ENCODE measurements at regions not wholly inside any gene's neighbourhood (a gene's known extent, or its start where the extent isn't known, plus 50 kb on each side); places are given as distances from the start of the nearest gene placed in this dataset.

GRCh38 chr5:122629121-122629677 is 145.7 kb upstream of the SNX2 start:
- DNase-seq: no peak
- TF ChIP-seq POLR2A (IDR thresholded peaks at IDR 0.05) (no peak), CTCF (IDR thresholded peaks at IDR 0.05) (no peak)
- Histone ChIP-seq H3K9me3 (no peaks in the 10 kb centered on the region), H3K4me1 (no peaks in the 10 kb centered on the region), H3K27ac (no peak overlapping the region), H3K36me3 (no peaks in the 10 kb centered on the region), H3K27me3 (no peaks in the 10 kb centered on the region), H3K4me3 (no peak overlapping the region)

GRCh38 chr5:122638581-122638980 is 136.3 kb upstream of the SNX2 start:
- DNase-seq: no peak
- TF ChIP-seq CTCF (IDR thresholded peaks at IDR 0.05) (no peak), POLR2A (IDR thresholded peaks at IDR 0.05) (no peak)
- H3K9me3 ChIP-seq: no peaks in the 10 kb centered on the region
- H3K4me3 ChIP-seq: no peak overlapping the region
- no peaks in the 10 kb centered on the region for H3K36me3 ChIP-seq
- no peaks in the 10 kb centered on the region for H3K27me3 ChIP-seq
- no peaks in the 10 kb centered on the region for H3K4me1 ChIP-seq
- H3K27ac ChIP-seq: no peak overlapping the region

GRCh38 chr5:122639033-122639432 is 135.8 kb upstream of the SNX2 start:
- Histone ChIP-seq H3K27me3 (no peaks in the 10 kb centered on the region), H3K9me3 (no peaks in the 10 kb centered on the region), H3K27ac (no peak overlapping the region), H3K4me1 (no peaks in the 10 kb centered on the region), H3K4me3 (no peak overlapping the region), H3K36me3 (no peaks in the 10 kb centered on the region)
- no peak for DNase-seq
- no peak for TF ChIP-seq CTCF (IDR thresholded peaks at IDR 0.05)

- H3K9me3 ChIP-seq: no peaks in the 10 kb centered on the region
- no peak for DNase-seq
- no peaks in the 10 kb centered on the region for H3K4me1 ChIP-seq
- H3K4me3 ChIP-seq: no peak overlapping the region
- no peaks in the 10 kb centered on the region for H3K36me3 ChIP-seq
- no peaks in the 10 kb centered on the region for H3K27me3 ChIP-seq
- no peak overlapping the region for H3K27ac ChIP-seq
- TF ChIP-seq POLR2A (IDR thresholded peaks at IDR 0.05) (no peak), CTCF (IDR thresholded peaks at IDR 0.05) (no peak)
These were observed 135.0 kb upstream of the SNX2 start for GRCh38 chr5:122639864-122640263.

GRCh38 chr5:122649080-122649479 is 125.8 kb upstream of the SNX2 start:
- H3K36me3 ChIP-seq: no peaks in the 10 kb centered on the region
- TF ChIP-seq CTCF (IDR thresholded peaks at IDR 0.05) (no peak), POLR2A (IDR thresholded peaks at IDR 0.05) (no peak)
- H3K4me3 ChIP-seq: no peak overlapping the region
- no peaks in the 10 kb centered on the region for H3K27me3 ChIP-seq
- no peaks in the 10 kb centered on the region for H3K9me3 ChIP-seq
- DNase-seq: no peak
- no peak overlapping the region for H3K27ac ChIP-seq
- H3K4me1 ChIP-seq: no peaks in the 10 kb centered on the region

Measured in Peyer's patch (tissue), 4 donors.